Right lobe of liver (tissue), 4 donors: ENCODE measurements at regions not wholly inside any gene's neighbourhood (a gene's known extent, or its start where the extent isn't known, plus 50 kb on each side); places are given as distances from the start of the nearest gene placed in this dataset.

ENCODE experiments used
- CTCF ChIP-seq, 4 donors: fragments of 200-600 bp in 3 of 4; fragments of 450-650 bp in 1 of 4; IDR thresholded peaks; one replicate each; pipeline versions ENCODE4 v1.5.1 to v1.8.0; 2016 to 2022; ENCODE audit warnings: antibody characterized with exemption in 4 of 4, mild to moderate bottlenecking in 2 of 4
- POLR2A ChIP-seq: fragments of 450-650 bp; IDR thresholded peaks from one replicate; pipeline ENCODE4 v1.6.1; 2017; ENCODE audit warnings: antibody characterized with exemption, mild to moderate bottlenecking
- donor health status: DM: no; HTN: no; CAD: no.
- donor health status: DM: no; HTN: no; CAD: no.
- donor health status: DM: no; HTN: yes; CAD: no.

- TF ChIP-seq POLR2A (no peak), CTCF (IDR thresholded peaks at IDR 0.05) (no peak)
These were observed 182.4 kb downstream of the CD109 start for GRCh38 chr6:73878403-73878802.
